IMR-90 (cell line): ENCODE measurements at regions not wholly inside any gene's neighbourhood (a gene's known extent, or its start where the extent isn't known, plus 50 kb on each side); places are given as distances from the start of the nearest gene placed in this dataset.

ENCODE experiments used
- ATAC-seq: fragments of 200-7000 bp; cut with Tn5 transposase; 2 replicates; pipeline ENCODE4 v1.9.1; 2020; ENCODE audit warnings: low read depth, mild to moderate bottlenecking, moderate library complexity
- BruUV-seq: library from RNA; stranded (reverse); fragments of 400-500 nt; replicated peaks from 2 replicates; lab custom pipeline; 2021; lab: Mats Ljungman, UMichigan
- CTCF ChIA-PET: fragments of 300-600 bp; formaldehyde crosslinking; extraction: SDS; loops from one replicate; lab custom pipeline; 2021; ENCODE audit warnings: antibody characterized with exemption; lab: Yijun Ruan, JAX
- POLR2A ChIA-PET: fragments of 300-600 bp; sonication (Branson Sonifier 250); formaldehyde crosslinking; loops from one replicate; lab custom pipeline; 2022; ENCODE audit warnings: antibody characterized with exemption; ENCODE audit not compliant: unreplicated experiment; lab: Charles Lee
- DNase-seq: peaks from one replicate; pipeline ENCODE4 v3.0.0; 2013
- H2AFZ ChIP-seq: replicated peaks from 2 replicates; pipeline ENCODE3; 2013; ENCODE audit warnings: low read length, mild to moderate bottlenecking; ENCODE audit not compliant: poor library complexity
- H2AK5ac ChIP-seq: 2 replicates; pipeline ENCODE4 v1.6.1; 2013; ENCODE audit warnings: low read depth, low read length, inconsistent platforms
- H2AK9ac ChIP-seq: replicated peaks from 2 replicates; pipeline ENCODE3; 2013; ENCODE audit warnings: mild to moderate bottlenecking, low read depth, low read length, moderate library complexity; ENCODE audit not compliant: poor library complexity
- H2BK120ac ChIP-seq: 2 replicates; pipeline ENCODE4 v1.6.1; 2013; ENCODE audit warnings: low read depth, low read length, inconsistent platforms
- H2BK15ac ChIP-seq: 3 replicates; pipeline ENCODE4 v1.6.1; 2013; ENCODE audit warnings: low read depth, low read length, inconsistent platforms
- H2BK20ac ChIP-seq: 2 replicates; pipeline ENCODE4 v1.6.1; 2013; ENCODE audit warnings: low read depth, mild to moderate bottlenecking, inconsistent platforms, low read length, moderate library complexity
- H2BK5ac ChIP-seq: 2 replicates; pipeline ENCODE4 v1.6.1; 2013; ENCODE audit warnings: mild to moderate bottlenecking, low read depth, low read length, inconsistent platforms; ENCODE audit not compliant: poor library complexity, severe bottlenecking
- H3K14ac ChIP-seq: replicated peaks from 2 replicates; pipeline ENCODE4 v1.6.1; 2013; ENCODE audit warnings: low read depth, low read length, inconsistent platforms
- H3K18ac ChIP-seq: 2 replicates; pipeline ENCODE4 v1.6.1; 2013; ENCODE audit warnings: low read depth, low read length, control low read depth
- H3K23ac ChIP-seq: 2 replicates; pipeline ENCODE4 v1.6.1; 2013; ENCODE audit warnings: low read depth, low read length, inconsistent platforms
- H3K27ac ChIP-seq: 2 replicates; pipeline ENCODE4 v1.5.1; 2013; ENCODE audit warnings: mild to moderate bottlenecking, control low read depth, low read length; ENCODE audit not compliant: insufficient read depth
- H3K27me3 ChIP-seq: 2 replicates; pipeline ENCODE4 v1.6.1; 2013; ENCODE audit warnings: low read length; ENCODE audit not compliant: control insufficient read depth, insufficient read depth
- H3K36me3 ChIP-seq: 2 replicates; pipeline ENCODE4 v1.6.1; 2013; ENCODE audit warnings: low read length, mixed read lengths; ENCODE audit not compliant: control insufficient read depth, insufficient read depth
- H3K4ac ChIP-seq: 2 replicates; pipeline ENCODE4 v1.6.1; 2013; ENCODE audit warnings: low read depth, low read length, inconsistent platforms
- H3K4me1 ChIP-seq: 2 replicates; pipeline ENCODE4 v1.6.1; 2013; ENCODE audit warnings: low read length, mixed read lengths; ENCODE audit not compliant: control insufficient read depth, insufficient read depth
- H3K4me2 ChIP-seq: 2 replicates; pipeline ENCODE4 v1.6.1; 2013; ENCODE audit warnings: low read depth, mild to moderate bottlenecking, control low read depth, low read length, moderate library complexity
- H3K4me3 ChIP-seq: 2 replicates; pipeline ENCODE4 v1.5.1; 2013; ENCODE audit warnings: low read depth, mild to moderate bottlenecking, control low read depth, low read length, moderate library complexity; ENCODE audit not compliant: insufficient read depth
- H3K56ac ChIP-seq: 2 replicates; pipeline ENCODE4 v1.6.1; 2013; ENCODE audit warnings: low read length, inconsistent platforms; ENCODE audit not compliant: insufficient read depth; ENCODE audit errors: extremely low read depth
- H3K79me1 ChIP-seq, 2 experiments: 2 replicates each; pipeline ENCODE4 v1.6.1; 2013; ENCODE audit warnings: low read length in 2 of 2, inconsistent platforms in 1 of 2, low read depth in 1 of 2
- H3K9ac ChIP-seq: 2 replicates; pipeline ENCODE4 v1.6.1; 2013; ENCODE audit warnings: low read depth, low read length, control low read depth
- H3K9me1 ChIP-seq: 2 replicates; pipeline ENCODE4 v1.6.1; 2013; ENCODE audit warnings: low read length, inconsistent platforms; ENCODE audit not compliant: insufficient read depth
- H3K9me3 ChIP-seq: 2 replicates; pipeline ENCODE4 v1.6.1; 2013; ENCODE audit warnings: low read length; ENCODE audit not compliant: control insufficient read depth, insufficient read depth
- H4K20me1 ChIP-seq: 2 replicates; pipeline ENCODE4 v1.6.1; 2013; ENCODE audit warnings: low read length, inconsistent platforms; ENCODE audit not compliant: insufficient read depth
- H4K5ac ChIP-seq: 2 replicates; pipeline ENCODE4 v1.6.1; 2013; ENCODE audit warnings: mild to moderate bottlenecking, low read depth, low read length, control low read depth
- H4K8ac ChIP-seq, 2 experiments: 2 replicates each; pipeline ENCODE4 v1.6.1; 2013; ENCODE audit warnings: low read depth in 2 of 2, low read length in 2 of 2, control low read depth in 1 of 2, inconsistent platforms in 1 of 2
- H4K91ac ChIP-seq: 2 replicates; pipeline ENCODE4 v1.6.1; 2013; ENCODE audit warnings: low read depth, low read length, inconsistent platforms; ENCODE audit not compliant: insufficient read depth
- CEBPB ChIP-seq: IDR thresholded peaks from 2 replicates; pipeline ENCODE4 v1.6.1; 2012; ENCODE audit warnings: low read depth, low read length, improper control_type of control experiment
- ELK1 ChIP-seq: fragments of 150-350 bp; IDR thresholded peaks from 2 replicates; pipeline ENCODE4 v1.6.1; 2016; ENCODE audit warnings: low read depth, mild to moderate bottlenecking, low read length, moderate library complexity, borderline replicate concordance
- SMC3 ChIP-seq: fragments of 150-350 bp; IDR thresholded peaks from 2 replicates; pipeline ENCODE4 v1.6.1; 2016; ENCODE audit warnings: low read depth, mild to moderate bottlenecking, antibody characterized with exemption, low read length, moderate library complexity
- WGBS, 2 experiments: methylation state at CpG; one replicate each; pipeline versions ENCODE4 v1.1.5 to v1.1.7; 2013; ENCODE audit warnings: missing lambda C conversion rate in 2 of 2; ENCODE audit not compliant: insufficient read length in 1 of 2; ENCODE audit errors: extremely low coverage in 2 of 2; 5-methylcytosine and 5-hydroxymethylcytosine counted together
- dilution Hi-C: fragments of 300-500 bp; cut with HindIII; formaldehyde crosslinking; loops from one replicate; pipeline ENCODE4 v1.14.3; 2018; ENCODE audit warnings: low sequenced_read_pairs; ENCODE audit not compliant: unreplicated experiment
- in situ Hi-C: fragments of 300-500 bp; cut with MboI; formaldehyde crosslinking; loops from 3 replicates; pipeline ENCODE4 v1.14.3; 2019; ENCODE audit warnings: low sequenced_read_pairs, inconsistent platforms, mixed read lengths
- intact Hi-C: fragments of 100-400 bp; cut with micrococcal nuclease; formaldehyde crosslinking; loops from 2 replicates; pipeline ENCODE4 v1.10.0; 2022

DNA sequence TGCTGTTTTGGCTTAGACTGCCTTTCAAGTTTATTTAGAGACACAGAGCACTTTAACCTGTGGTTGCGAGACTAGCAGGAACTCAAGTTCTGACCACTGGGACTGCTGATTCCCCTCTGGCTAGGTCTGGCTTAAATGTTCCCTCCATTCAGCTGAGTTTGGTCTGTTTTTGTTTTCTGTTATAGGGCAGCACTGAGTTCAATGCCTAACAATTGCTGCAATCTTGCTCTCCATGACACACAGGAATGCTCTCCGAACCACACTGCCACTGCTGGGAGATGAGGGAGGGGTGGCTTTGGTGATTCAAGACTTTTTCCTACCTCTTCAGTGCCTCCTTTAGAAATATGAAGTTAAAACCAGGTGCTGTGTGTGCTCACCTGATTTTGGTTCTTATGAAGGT lies 106.3 kb upstream of the EOLA2 start:
- no TSS peak for BruUV-seq
- H3K18ac ChIP-seq, result peak overlapping the region; percentile 32; the same call in 1 of the 2 replicates
- peak overlapping the region in 1 of 2 experiments; percentile 19; a peak in 1 of 4 replicates for H4K8ac ChIP-seq
- no peak overlapping the region for H3K56ac ChIP-seq
- H3K9me1 ChIP-seq, result no peaks in the 10 kb centered on the region
- H2BK120ac ChIP-seq, result peak overlapping the region; percentile 52; the same call in 1 of the 2 replicates
- intact Hi-C loops (no loop called here), dilution Hi-C loops (no loop called here), in situ Hi-C loops (no loop called here)
- H2AFZ ChIP-seq, result peak overlapping the region; percentile 39
- H2BK5ac ChIP-seq, result no peak overlapping the region
- no peaks in the 10 kb centered on the region for H3K9me3 ChIP-seq
- H3K4me1 ChIP-seq, result peaks cover 5% of the 10 kb centered on the region; the same call in 1 of the 2 replicates
- no peak overlapping the region for H2AK5ac ChIP-seq
- 0 out of 3 replicates have a peak overlapping the region, but pooled peaks have one; percentile 41 for H2BK15ac ChIP-seq
- H3K4me2 ChIP-seq, result peak overlapping the region; percentile 27; the same call in 1 of the 2 replicates
- H2AK9ac ChIP-seq, result no peak overlapping the region
- no peak overlapping the region for H4K5ac ChIP-seq
- POLR2A ChIA-PET, result no interaction called here
- peak; percentile 49; the same call in 1 of the 2 replicates for ATAC-seq
- H3K4ac ChIP-seq, result peak overlapping the region; percentile 2; the same call in 1 of the 2 replicates
- H3K27me3 ChIP-seq, result no peaks in the 10 kb centered on the region
- CTCF ChIA-PET, result no interaction called here
- H3K27ac ChIP-seq, result no peak overlapping the region
- no peak overlapping the region for H3K23ac ChIP-seq
- no peak for TF ChIP-seq SMC3
- no peak for TF ChIP-seq ELK1
- no peak for TF ChIP-seq CEBPB
- H3K14ac ChIP-seq, result no peak overlapping the region
- no peaks in the 10 kb centered on the region for H3K36me3 ChIP-seq
- no peak overlapping the region for H3K9ac ChIP-seq
- no peak overlapping the region for H4K91ac ChIP-seq
- H3K4me3 ChIP-seq, result no peak overlapping the region
- no peaks in the 10 kb centered on the region for H4K20me1 ChIP-seq
- no peaks in the 10 kb centered on the region for H3K79me1 ChIP-seq
- peak overlapping the region; percentile 13; the same call in 1 of the 2 replicates for H2BK20ac ChIP-seq
- no peak for DNase-seq
- WGBS, 2 experiments, result no CpG with 5 or more reads among the region's 2 CpGs
